ENCODE measurements at regions not wholly inside any gene's neighbourhood (a gene's known extent, or its start where the extent isn't known, plus 50 kb on each side); places are given as distances from the start of the nearest gene placed in this dataset.

GRCh38 chr18:76679259-76679658 is 143.1 kb upstream of the ZNF236 start:
- DNase-seq: no peak

GRCh38 chr18:76678248-76678647 is 144.1 kb upstream of the ZNF236 start:
- DNase-seq: no peak

GRCh38 chr18:76674596-76674995 is 147.8 kb upstream of the ZNF236 start:
- DNase-seq: no peak

- no peak for DNase-seq
Measured at GRCh38 chr18:76673281-76674185, 148.8 kb upstream of the ZNF236 start.

- DNase-seq: no peak
Measured at GRCh38 chr18:76672627-76673026, 149.7 kb upstream of the ZNF236 start.

- no peak for DNase-seq
Measured at GRCh38 chr18:76670564-76671288, 151.6 kb upstream of the ZNF236 start.

- no peak for DNase-seq
Measured at GRCh38 chr18:76668546-76668945, 153.8 kb upstream of the ZNF236 start.

- DNase-seq: no peak
Measured at GRCh38 chr18:76668119-76668518, 154.2 kb upstream of the ZNF236 start.

- DNase-seq: no peak
Measured at GRCh38 chr18:76667603-76668002, 154.8 kb upstream of the ZNF236 start.

GRCh38 chr18:76662626-76663025 is 159.7 kb upstream of the ZNF236 start:
- DNase-seq: no peak

- no peak for DNase-seq
Measured at GRCh38 chr18:76660571-76661192, 161.7 kb upstream of the ZNF236 start.

- no peak for DNase-seq
Measured at GRCh38 chr18:76658627-76659026, 163.6 kb upstream of the ZNF516 start.

GRCh38 chr18:76657911-76658470 is 162.9 kb upstream of the ZNF516 start:
- DNase-seq: no peak

- no peak for DNase-seq
Measured at GRCh38 chr18:76656925-76657827, 162.1 kb upstream of the ZNF516 start.

GRCh38 chr18:76654577-76654976 is 159.5 kb upstream of the ZNF516 start:
- no peak for DNase-seq

GRCh38 chr18:76647322-76647721 is 152.3 kb upstream of the ZNF516 start:
- DNase-seq: no peak

GRCh38 chr18:76644580-76644979 is 149.5 kb upstream of the ZNF516 start:
- no peak for DNase-seq

GRCh38 chr18:76643996-76644395 is 149.0 kb upstream of the ZNF516 start:
- no peak for DNase-seq

GRCh38 chr18:76643199-76643598 is 148.2 kb upstream of the ZNF516 start:
- no peak for DNase-seq

GRCh38 chr18:76640438-76640837 is 145.4 kb upstream of the ZNF516 start:
- no peak for DNase-seq

GRCh38 chr18:76634564-76634963 is 139.5 kb upstream of the ZNF516 start:
- no peak for DNase-seq

GRCh38 chr18:76633588-76634269 is 138.7 kb upstream of the ZNF516 start:
- DNase-seq: no peak
